ENCODE measurements at regions not wholly inside any gene's neighbourhood (a gene's known extent, or its start where the extent isn't known, plus 50 kb on each side); places are given as distances from the start of the nearest gene placed in this dataset.
"Not testable (repeated sequence)": the region's sequence is repeated elsewhere in the genome, so short reads cannot be mapped to it uniquely, and the experiment has no call there.

GRCh38 chr6:115219645-115220044 is 841.0 kb downstream of the FRK start:
- DNase-seq: no peak

- DNase-seq: no peak
These were observed 843.9 kb downstream of the FRK start for GRCh38 chr6:115216835-115217234.

GRCh38 chr6:115214283-115214682 is 846.4 kb downstream of the FRK start:
- DNase-seq: no peak

GRCh38 chr6:115203381-115203780 is 857.3 kb downstream of the FRK start:
- peak; percentile 53 for DNase-seq

- DNase-seq: no peak
These were observed 852.3 kb upstream of the HS3ST5 start for GRCh38 chr6:115194981-115195638.

- no peak for DNase-seq
These were observed 849.2 kb upstream of the HS3ST5 start for GRCh38 chr6:115191989-115192388.

- no peak for DNase-seq
These were observed 847.7 kb upstream of the HS3ST5 start for GRCh38 chr6:115190534-115190933.

GRCh38 chr6:115175456-115175855 is 832.6 kb upstream of the HS3ST5 start:
- not testable (repeated sequence) for DNase-seq

GRCh38 chr6:115165912-115166311 is 823.1 kb upstream of the HS3ST5 start:
- not testable (repeated sequence) for DNase-seq

GRCh38 chr6:115159733-115160132 is 816.9 kb upstream of the HS3ST5 start:
- no peak for DNase-seq

- DNase-seq: no peak
These were observed 795.1 kb upstream of the HS3ST5 start for GRCh38 chr6:115137910-115138309.

- no peak for DNase-seq
These were observed 791.0 kb upstream of the HS3ST5 start for GRCh38 chr6:115133790-115134189.

- no peak for DNase-seq
These were observed 789.1 kb upstream of the HS3ST5 start for GRCh38 chr6:115131709-115132490.

GRCh38 chr6:115121513-115121912 is 778.7 kb upstream of the HS3ST5 start:
- not testable (repeated sequence) for DNase-seq

GRCh38 chr6:115120391-115120790 is 777.6 kb upstream of the HS3ST5 start:
- DNase-seq: no peak

- no peak for DNase-seq
These were observed 748.6 kb upstream of the HS3ST5 start for GRCh38 chr6:115091461-115091860.

GRCh38 chr6:115078555-115078954 is 735.7 kb upstream of the HS3ST5 start:
- no peak for DNase-seq

- no peak for DNase-seq
These were observed 729.1 kb upstream of the HS3ST5 start for GRCh38 chr6:115071962-115072361.

- no peak for DNase-seq
These were observed 725.0 kb upstream of the HS3ST5 start for GRCh38 chr6:115067690-115068447.

GRCh38 chr6:115064680-115065079 is 721.9 kb upstream of the HS3ST5 start:
- DNase-seq: no peak

- DNase-seq: no peak
These were observed 717.8 kb upstream of the HS3ST5 start for GRCh38 chr6:115060581-115060980.

- no peak for DNase-seq
These were observed 715.8 kb upstream of the HS3ST5 start for GRCh38 chr6:115058414-115059211.

- DNase-seq: no peak
These were observed 712.8 kb upstream of the HS3ST5 start for GRCh38 chr6:115055579-115055978.
